ENCODE measurements at regions not wholly inside any gene's neighbourhood (a gene's known extent, or its start where the extent isn't known, plus 50 kb on each side); places are given as distances from the start of the nearest gene placed in this dataset.

GRCh38 chr14:101475456-101476257, 85.6 kb upstream of the DIO3 start:
- no peak overlapping the region for H3K4me3 ChIP-seq (ENCODE audit: low read length)
- DNase-seq (ENCODE audit: low read depth, low spot score) = no peak

GRCh38 chr14:101476258-101476915, 84.9 kb upstream of the DIO3 start:
- H3K4me3 ChIP-seq (ENCODE audit: low read length) = no peak overlapping the region
- DNase-seq (ENCODE audit: low read depth, low spot score) = no peak

GRCh38 chr14:101476916-101477553, 84.3 kb upstream of the DIO3 start:
- H3K4me3 ChIP-seq (ENCODE audit: low read length) = no peak overlapping the region
- DNase-seq (ENCODE audit: low read depth, low spot score) = peak; percentile 60

- no peak for DNase-seq (ENCODE audit: low read depth, low spot score)
- H3K4me3 ChIP-seq (ENCODE audit: low read length) = no peak overlapping the region
Measured at GRCh38 chr14:101477648-101478047, 83.6 kb upstream of the DIO3 start.

- DNase-seq (ENCODE audit: low read depth, low spot score) = no peak
- no peak overlapping the region for H3K4me3 ChIP-seq (ENCODE audit: low read length)
Measured at GRCh38 chr14:101478096-101478495, 83.2 kb upstream of the DIO3 start.

- no peak overlapping the region for H3K4me3 ChIP-seq (ENCODE audit: low read length)
- DNase-seq (ENCODE audit: low read depth, low spot score) = no peak
Measured at GRCh38 chr14:101478796-101479410, 82.4 kb upstream of the DIO3 start.

GRCh38 chr14:101480022-101480746, 81.1 kb upstream of the DIO3 start:
- DNase-seq (ENCODE audit: low read depth, low spot score) = no peak
- no peak overlapping the region for H3K4me3 ChIP-seq (ENCODE audit: low read length)

- no peak for DNase-seq (ENCODE audit: low read depth, low spot score)
- H3K4me3 ChIP-seq (ENCODE audit: low read length) = no peak overlapping the region
Measured at GRCh38 chr14:101480747-101481530, 80.4 kb upstream of the DIO3 start.

- no peak for DNase-seq (ENCODE audit: low read depth, low spot score)
- H3K4me3 ChIP-seq (ENCODE audit: low read length) = no peak overlapping the region
Measured at GRCh38 chr14:101481557-101481956, 79.7 kb upstream of the DIO3 start.

- DNase-seq (ENCODE audit: low read depth, low spot score) = no peak
Measured at GRCh38 chr14:101482066-101482465, 79.2 kb upstream of the DIO3 start.

GRCh38 chr14:101483829-101484228, 77.5 kb upstream of the DIO3 start:
- DNase-seq (ENCODE audit: low read depth, low spot score) = no peak
- no peak overlapping the region for H3K4me3 ChIP-seq (ENCODE audit: low read length)

More at GRCh38 chr14:101482066-101482465, 79.2 kb upstream of the DIO3 start:
- H3K4me3 ChIP-seq (ENCODE audit: low read length) = no peak overlapping the region

- no peak for DNase-seq (ENCODE audit: low read depth, low spot score)
Measured at GRCh38 chr14:101489092-101489760, 72.1 kb upstream of the DIO3 start.

GRCh38 chr14:101490771-101491170, 70.5 kb upstream of the DIO3 start:
- no peak overlapping the region for H3K4me3 ChIP-seq (ENCODE audit: low read length)
- DNase-seq (ENCODE audit: low read depth, low spot score) = no peak

More at GRCh38 chr14:101489092-101489760, 72.1 kb upstream of the DIO3 start:
- no peak overlapping the region for H3K4me3 ChIP-seq (ENCODE audit: low read length)

- no peak for DNase-seq (ENCODE audit: low read depth, low spot score)
- H3K4me3 ChIP-seq (ENCODE audit: low read length) = no peak overlapping the region
Measured at GRCh38 chr14:101491841-101492240, 69.5 kb upstream of the DIO3 start.

GRCh38 chr14:101492716-101493115, 68.6 kb upstream of the DIO3 start:
- H3K4me3 ChIP-seq (ENCODE audit: low read length) = no peak overlapping the region
- DNase-seq (ENCODE audit: low read depth, low spot score) = no peak

GRCh38 chr14:101494826-101495225, 66.5 kb upstream of the DIO3 start:
- H3K4me3 ChIP-seq (ENCODE audit: low read length) = no peak overlapping the region
- no peak for DNase-seq (ENCODE audit: low read depth, low spot score)

GRCh38 chr14:101495284-101495683, 66.0 kb upstream of the DIO3 start:
- H3K4me3 ChIP-seq (ENCODE audit: low read length) = no peak overlapping the region
- DNase-seq (ENCODE audit: low read depth, low spot score) = no peak
